Fibroblast of lung (primary cell): ENCODE measurements at regions not wholly inside any gene's neighbourhood (a gene's known extent, or its start where the extent isn't known, plus 50 kb on each side); places are given as distances from the start of the nearest gene placed in this dataset.

ENCODE experiments used
- DNase-seq, 2 donors: peaks; one replicate each; pipeline versions ENCODE4 v3.0.0 to v3.0.0-alpha.2; 2010; ENCODE audit warnings: low read depth in 2 of 2
- H2AFZ ChIP-seq: 2 replicates; pipeline ENCODE4 v1.5.1; 2012; ENCODE audit warnings: low read length, control low read depth, inconsistent platforms
- H3K27ac ChIP-seq: 2 replicates; pipeline ENCODE4 v1.5.1; 2011; ENCODE audit warnings: low read length, control low read depth; ENCODE audit not compliant: insufficient read depth
- H3K27me3 ChIP-seq: 2 replicates; pipeline ENCODE4 v1.5.1; 2011; ENCODE audit warnings: mild to moderate bottlenecking, low read length; ENCODE audit not compliant: control insufficient read depth, insufficient read depth
- H3K36me3 ChIP-seq: 2 replicates; pipeline ENCODE4 v1.5.1; 2011; ENCODE audit warnings: low read length; ENCODE audit not compliant: control insufficient read depth, insufficient read depth
- H3K4me1 ChIP-seq: 2 replicates; pipeline ENCODE4 v1.5.1; 2011; ENCODE audit warnings: low read length; ENCODE audit not compliant: control insufficient read depth, insufficient read depth; ENCODE audit errors: extremely low read depth
- H3K4me2 ChIP-seq: 2 replicates; pipeline ENCODE4 v1.5.1; 2011; ENCODE audit warnings: low read length, control low read depth; ENCODE audit not compliant: insufficient read depth; ENCODE audit errors: extremely low read depth
- H3K4me3 ChIP-seq, 4 experiments: fragments of 200-600 bp in 1 of 4; sonication (generic) in 1 of 4; replicated peaks in 1 of 4; 2 replicates each; pipeline ENCODE4 v1.5.1; 2011 to 2016; ENCODE audit warnings: low read length in 4 of 4, low read depth in 3 of 4, mild to moderate bottlenecking in 3 of 4, control low read depth in 2 of 4, inconsistent platforms in 1 of 4, mixed read lengths in 1 of 4; ENCODE audit not compliant: insufficient read depth in 1 of 4; ENCODE audit errors: control extremely low read depth in 1 of 4
- H3K79me2 ChIP-seq: 2 replicates; pipeline ENCODE4 v1.5.1; 2012; ENCODE audit warnings: mild to moderate bottlenecking, low read length, inconsistent platforms; ENCODE audit not compliant: control insufficient read depth, insufficient read depth
- H3K9ac ChIP-seq: 2 replicates; pipeline ENCODE4 v1.5.1; 2011; ENCODE audit warnings: mild to moderate bottlenecking, low read length, control low read depth; ENCODE audit not compliant: insufficient read depth
- H3K9me3 ChIP-seq: 2 replicates; pipeline ENCODE4 v1.5.1; 2012; ENCODE audit warnings: low read depth, low read length; ENCODE audit not compliant: control insufficient read depth, insufficient read depth
- H4K20me1 ChIP-seq: 2 replicates; pipeline ENCODE4 v1.5.1; 2011; ENCODE audit warnings: low read length; ENCODE audit not compliant: control insufficient read depth, insufficient read depth; ENCODE audit errors: extremely low read depth
- CTCF ChIP-seq, 2 donors: IDR thresholded peaks in 1 of 2; conservative IDR thresholded peaks in 1 of 2; 1 replicate in 1 of 2; 2 replicates in 1 of 2; pipeline ENCODE4 v1.5.1; 2011 to 2012; ENCODE audit warnings: low read length in 2 of 2, control low read depth in 1 of 2, inconsistent platforms in 1 of 2, low read depth in 1 of 2, mild to moderate bottlenecking in 1 of 2
- EZH2 ChIP-seq: IDR thresholded peaks from 2 replicates; pipeline ENCODE4 v1.5.1; 2012; ENCODE audit warnings: low read length, control low read depth, mild to moderate bottlenecking; ENCODE audit errors: missing control alignments

- TF ChIP-seq CTCF (conservative IDR thresholded peaks at IDR 0.05 in 1 of 2, IDR thresholded peaks at IDR 0.05 in 1 of 2; ENCODE audit: low read depth in 1 of 2, low read length in 2 of 2) (no peak), EZH2 (no peak)
- Histone ChIP-seq H3K4me3 (no peak overlapping the region), H2AFZ (no peak overlapping the region), H3K27ac (no peak overlapping the region), H4K20me1 (no peaks in the 10 kb centered on the region), H3K4me1 (no peaks in the 10 kb centered on the region), H3K9ac (no peak overlapping the region), H3K36me3 (no peaks in the 10 kb centered on the region), H3K9me3 (no peaks in the 10 kb centered on the region), H3K27me3 (no peaks in the 10 kb centered on the region), H3K79me2 (no peaks in the 10 kb centered on the region), H3K4me2 (no peak overlapping the region)
- DNase-seq, result no peak
Measured at GRCh38 chr13:57784633-57785032, 153.1 kb downstream of the PCDH17 start.

- Histone ChIP-seq H3K9me3 (no peaks in the 10 kb centered on the region), H3K4me3 (no peak overlapping the region), H3K9ac (no peak overlapping the region), H2AFZ (no peak overlapping the region), H3K4me2 (no peak overlapping the region), H4K20me1 (no peaks in the 10 kb centered on the region), H3K27ac (no peak overlapping the region), H3K27me3 (no peaks in the 10 kb centered on the region), H3K36me3 (no peaks in the 10 kb centered on the region), H3K4me1 (no peaks in the 10 kb centered on the region), H3K79me2 (no peaks in the 10 kb centered on the region)
- TF ChIP-seq EZH2 (no peak), CTCF (conservative IDR thresholded peaks at IDR 0.05 in 1 of 2, IDR thresholded peaks at IDR 0.05 in 1 of 2; ENCODE audit: low read depth in 1 of 2, low read length in 2 of 2) (no peak)
- no peak for DNase-seq
Measured at GRCh38 chr13:57787058-57787791, 155.7 kb downstream of the PCDH17 start.

GRCh38 chr13:57799624-57800023 lies 168.1 kb downstream of the PCDH17 start:
- no peak overlapping the region for H2AFZ ChIP-seq
- no peak overlapping the region for H3K27ac ChIP-seq
- H3K79me2 ChIP-seq, result no peaks in the 10 kb centered on the region
- TF ChIP-seq CTCF (conservative IDR thresholded peaks at IDR 0.05 in 1 of 2, IDR thresholded peaks at IDR 0.05 in 1 of 2; ENCODE audit: low read depth in 1 of 2, low read length in 2 of 2), result no peak
- TF ChIP-seq EZH2, result no peak
- no peak overlapping the region for H3K4me2 ChIP-seq
- no peak overlapping the region for H3K4me3 ChIP-seq
- no peak overlapping the region for H3K9ac ChIP-seq
- H3K27me3 ChIP-seq, result no peaks in the 10 kb centered on the region
- no peaks in the 10 kb centered on the region for H4K20me1 ChIP-seq
- no peaks in the 10 kb centered on the region for H3K4me1 ChIP-seq
- H3K9me3 ChIP-seq, result no peaks in the 10 kb centered on the region
- no peak for DNase-seq
- no peaks in the 10 kb centered on the region for H3K36me3 ChIP-seq
